GM23338 (cell line): ENCODE measurements at regions not wholly inside any gene's neighbourhood (a gene's known extent, or its start where the extent isn't known, plus 50 kb on each side); places are given as distances from the start of the nearest gene placed in this dataset.

ENCODE experiments used
- CREB1 ChIP-seq: fragments of 250-450 bp; sonication (Bioruptor Pico); IDR thresholded peaks from 2 replicates; pipeline ENCODE4 v1.5.0; 2020; ENCODE audit warnings: low read depth, mild to moderate bottlenecking, moderate library complexity
- EZH2 ChIP-seq: fragments of 200-600 bp; sonication (generic); IDR thresholded peaks from one replicate; pipeline ENCODE4 v1.8.0; 2017; ENCODE audit warnings: antibody characterized with exemption, mild to moderate bottlenecking, low read depth; ENCODE audit not compliant: unreplicated experiment
- EZH2phosphoT487 ChIP-seq: fragments of 200-600 bp; sonication (generic); IDR thresholded peaks from one replicate; pipeline ENCODE4 v1.8.1; 2018; ENCODE audit warnings: antibody characterized with exemption; ENCODE audit not compliant: unreplicated experiment
- JUNB ChIP-seq: IDR thresholded peaks from one replicate; pipeline ENCODE4 v1.6.1; 2016; ENCODE audit warnings: antibody characterized with exemption; ENCODE audit not compliant: unreplicated experiment
- NANOG ChIP-seq: IDR thresholded peaks from 2 replicates; pipeline ENCODE4 v1.6.1; 2016; ENCODE audit warnings: antibody characterized with exemption, borderline replicate concordance
- POLR2AphosphoS5 ChIP-seq: IDR thresholded peaks from 2 replicates; pipeline ENCODE4 v1.6.1; 2016; ENCODE audit warnings: antibody characterized with exemption, low read depth
- STAT1 ChIP-seq: IDR thresholded peaks from one replicate; pipeline ENCODE4 v1.6.1; 2016; ENCODE audit warnings: antibody characterized with exemption; ENCODE audit not compliant: unreplicated experiment
- ZNF114 ChIP-seq: fragments of 250-450 bp; sonication (Bioruptor Pico); IDR thresholded peaks from 2 replicates; pipeline ENCODE4 v1.5.0; 2020; ENCODE audit warnings: mild to moderate bottlenecking, moderate library complexity
- ZNF331 ChIP-seq: fragments of 250-450 bp; sonication (Bioruptor Pico); IDR thresholded peaks from 2 replicates; pipeline ENCODE4 v1.5.0; 2020; ENCODE audit warnings: low read depth, mild to moderate bottlenecking, moderate library complexity
- TF ChIP-seq, protein P1 (sequence below), 2 experiments: fragments of 200-600 bp in 1 of 2; sonication (generic) in 1 of 2; conservative IDR thresholded peaks; 2 replicates each; pipeline versions ENCODE4 v1.5.1 to v1.6.1; 2016 to 2017; ENCODE audit warnings: antibody characterized with exemption in 2 of 2, low read depth in 2 of 2, mild to moderate bottlenecking in 2 of 2, moderate library complexity in 1 of 2
- TF ChIP-seq, protein P2 (sequence below): IDR thresholded peaks from one replicate; pipeline ENCODE4 v1.6.1; 2018; ENCODE audit warnings: antibody characterized with exemption; ENCODE audit not compliant: unreplicated experiment
- TF ChIP-seq, protein P3 (sequence below): IDR thresholded peaks from 2 replicates; pipeline ENCODE4 v1.6.1; 2016; ENCODE audit warnings: antibody characterized with exemption
- TF ChIP-seq, protein P4 (sequence below): fragments of 250-450 bp; sonication (Bioruptor Pico); IDR thresholded peaks from 2 replicates; pipeline ENCODE4 v1.5.0; 2020; ENCODE audit warnings: mild to moderate bottlenecking, moderate library complexity

DNA sequence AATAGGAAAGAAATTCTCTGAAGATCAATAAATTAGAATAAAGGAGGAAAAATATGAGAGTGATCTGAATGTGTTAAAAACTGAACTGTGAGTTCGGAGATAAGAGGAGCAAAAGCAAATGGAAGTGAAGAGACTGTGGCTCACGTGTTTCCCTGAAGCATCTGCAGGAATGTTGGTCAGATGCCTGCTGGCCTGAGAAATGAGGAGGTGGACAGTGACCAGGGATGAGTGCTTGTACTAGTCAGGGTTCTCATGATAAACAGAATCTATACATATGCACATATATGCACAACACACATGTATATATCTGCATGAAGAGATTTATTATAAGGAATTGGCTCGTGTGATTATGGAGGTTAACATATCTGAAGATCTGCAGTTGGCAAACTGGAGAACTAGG lies 103.4 kb upstream of the TIAM1 start:
- TF ChIP-seq, protein P1, sequence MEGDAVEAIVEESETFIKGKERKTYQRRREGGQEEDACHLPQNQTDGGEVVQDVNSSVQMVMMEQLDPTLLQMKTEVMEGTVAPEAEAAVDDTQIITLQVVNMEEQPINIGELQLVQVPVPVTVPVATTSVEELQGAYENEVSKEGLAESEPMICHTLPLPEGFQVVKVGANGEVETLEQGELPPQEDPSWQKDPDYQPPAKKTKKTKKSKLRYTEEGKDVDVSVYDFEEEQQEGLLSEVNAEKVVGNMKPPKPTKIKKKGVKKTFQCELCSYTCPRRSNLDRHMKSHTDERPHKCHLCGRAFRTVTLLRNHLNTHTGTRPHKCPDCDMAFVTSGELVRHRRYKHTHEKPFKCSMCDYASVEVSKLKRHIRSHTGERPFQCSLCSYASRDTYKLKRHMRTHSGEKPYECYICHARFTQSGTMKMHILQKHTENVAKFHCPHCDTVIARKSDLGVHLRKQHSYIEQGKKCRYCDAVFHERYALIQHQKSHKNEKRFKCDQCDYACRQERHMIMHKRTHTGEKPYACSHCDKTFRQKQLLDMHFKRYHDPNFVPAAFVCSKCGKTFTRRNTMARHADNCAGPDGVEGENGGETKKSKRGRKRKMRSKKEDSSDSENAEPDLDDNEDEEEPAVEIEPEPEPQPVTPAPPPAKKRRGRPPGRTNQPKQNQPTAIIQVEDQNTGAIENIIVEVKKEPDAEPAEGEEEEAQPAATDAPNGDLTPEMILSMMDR (conservative IDR thresholded peaks at IDR 0.05; ENCODE audit: low read depth in 2 of 2), result no peak
- TF ChIP-seq POLR2AphosphoS5 (no peak), EZH2phosphoT487 (no peak), CREB1 (no peak), EZH2 (no peak), ZNF331 (CRISPR knock-in tag) (no peak), JUNB (no peak), STAT1 (no peak), NANOG (no peak), ZNF114 (CRISPR knock-in tag) (no peak)
- TF ChIP-seq, protein P2, sequence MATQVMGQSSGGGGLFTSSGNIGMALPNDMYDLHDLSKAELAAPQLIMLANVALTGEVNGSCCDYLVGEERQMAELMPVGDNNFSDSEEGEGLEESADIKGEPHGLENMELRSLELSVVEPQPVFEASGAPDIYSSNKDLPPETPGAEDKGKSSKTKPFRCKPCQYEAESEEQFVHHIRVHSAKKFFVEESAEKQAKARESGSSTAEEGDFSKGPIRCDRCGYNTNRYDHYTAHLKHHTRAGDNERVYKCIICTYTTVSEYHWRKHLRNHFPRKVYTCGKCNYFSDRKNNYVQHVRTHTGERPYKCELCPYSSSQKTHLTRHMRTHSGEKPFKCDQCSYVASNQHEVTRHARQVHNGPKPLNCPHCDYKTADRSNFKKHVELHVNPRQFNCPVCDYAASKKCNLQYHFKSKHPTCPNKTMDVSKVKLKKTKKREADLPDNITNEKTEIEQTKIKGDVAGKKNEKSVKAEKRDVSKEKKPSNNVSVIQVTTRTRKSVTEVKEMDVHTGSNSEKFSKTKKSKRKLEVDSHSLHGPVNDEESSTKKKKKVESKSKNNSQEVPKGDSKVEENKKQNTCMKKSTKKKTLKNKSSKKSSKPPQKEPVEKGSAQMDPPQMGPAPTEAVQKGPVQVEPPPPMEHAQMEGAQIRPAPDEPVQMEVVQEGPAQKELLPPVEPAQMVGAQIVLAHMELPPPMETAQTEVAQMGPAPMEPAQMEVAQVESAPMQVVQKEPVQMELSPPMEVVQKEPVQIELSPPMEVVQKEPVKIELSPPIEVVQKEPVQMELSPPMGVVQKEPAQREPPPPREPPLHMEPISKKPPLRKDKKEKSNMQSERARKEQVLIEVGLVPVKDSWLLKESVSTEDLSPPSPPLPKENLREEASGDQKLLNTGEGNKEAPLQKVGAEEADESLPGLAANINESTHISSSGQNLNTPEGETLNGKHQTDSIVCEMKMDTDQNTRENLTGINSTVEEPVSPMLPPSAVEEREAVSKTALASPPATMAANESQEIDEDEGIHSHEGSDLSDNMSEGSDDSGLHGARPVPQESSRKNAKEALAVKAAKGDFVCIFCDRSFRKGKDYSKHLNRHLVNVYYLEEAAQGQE, result no peak
- TF ChIP-seq, protein P3, sequence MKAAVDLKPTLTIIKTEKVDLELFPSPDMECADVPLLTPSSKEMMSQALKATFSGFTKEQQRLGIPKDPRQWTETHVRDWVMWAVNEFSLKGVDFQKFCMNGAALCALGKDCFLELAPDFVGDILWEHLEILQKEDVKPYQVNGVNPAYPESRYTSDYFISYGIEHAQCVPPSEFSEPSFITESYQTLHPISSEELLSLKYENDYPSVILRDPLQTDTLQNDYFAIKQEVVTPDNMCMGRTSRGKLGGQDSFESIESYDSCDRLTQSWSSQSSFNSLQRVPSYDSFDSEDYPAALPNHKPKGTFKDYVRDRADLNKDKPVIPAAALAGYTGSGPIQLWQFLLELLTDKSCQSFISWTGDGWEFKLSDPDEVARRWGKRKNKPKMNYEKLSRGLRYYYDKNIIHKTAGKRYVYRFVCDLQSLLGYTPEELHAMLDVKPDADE, result no peak
- TF ChIP-seq, protein P4, sequence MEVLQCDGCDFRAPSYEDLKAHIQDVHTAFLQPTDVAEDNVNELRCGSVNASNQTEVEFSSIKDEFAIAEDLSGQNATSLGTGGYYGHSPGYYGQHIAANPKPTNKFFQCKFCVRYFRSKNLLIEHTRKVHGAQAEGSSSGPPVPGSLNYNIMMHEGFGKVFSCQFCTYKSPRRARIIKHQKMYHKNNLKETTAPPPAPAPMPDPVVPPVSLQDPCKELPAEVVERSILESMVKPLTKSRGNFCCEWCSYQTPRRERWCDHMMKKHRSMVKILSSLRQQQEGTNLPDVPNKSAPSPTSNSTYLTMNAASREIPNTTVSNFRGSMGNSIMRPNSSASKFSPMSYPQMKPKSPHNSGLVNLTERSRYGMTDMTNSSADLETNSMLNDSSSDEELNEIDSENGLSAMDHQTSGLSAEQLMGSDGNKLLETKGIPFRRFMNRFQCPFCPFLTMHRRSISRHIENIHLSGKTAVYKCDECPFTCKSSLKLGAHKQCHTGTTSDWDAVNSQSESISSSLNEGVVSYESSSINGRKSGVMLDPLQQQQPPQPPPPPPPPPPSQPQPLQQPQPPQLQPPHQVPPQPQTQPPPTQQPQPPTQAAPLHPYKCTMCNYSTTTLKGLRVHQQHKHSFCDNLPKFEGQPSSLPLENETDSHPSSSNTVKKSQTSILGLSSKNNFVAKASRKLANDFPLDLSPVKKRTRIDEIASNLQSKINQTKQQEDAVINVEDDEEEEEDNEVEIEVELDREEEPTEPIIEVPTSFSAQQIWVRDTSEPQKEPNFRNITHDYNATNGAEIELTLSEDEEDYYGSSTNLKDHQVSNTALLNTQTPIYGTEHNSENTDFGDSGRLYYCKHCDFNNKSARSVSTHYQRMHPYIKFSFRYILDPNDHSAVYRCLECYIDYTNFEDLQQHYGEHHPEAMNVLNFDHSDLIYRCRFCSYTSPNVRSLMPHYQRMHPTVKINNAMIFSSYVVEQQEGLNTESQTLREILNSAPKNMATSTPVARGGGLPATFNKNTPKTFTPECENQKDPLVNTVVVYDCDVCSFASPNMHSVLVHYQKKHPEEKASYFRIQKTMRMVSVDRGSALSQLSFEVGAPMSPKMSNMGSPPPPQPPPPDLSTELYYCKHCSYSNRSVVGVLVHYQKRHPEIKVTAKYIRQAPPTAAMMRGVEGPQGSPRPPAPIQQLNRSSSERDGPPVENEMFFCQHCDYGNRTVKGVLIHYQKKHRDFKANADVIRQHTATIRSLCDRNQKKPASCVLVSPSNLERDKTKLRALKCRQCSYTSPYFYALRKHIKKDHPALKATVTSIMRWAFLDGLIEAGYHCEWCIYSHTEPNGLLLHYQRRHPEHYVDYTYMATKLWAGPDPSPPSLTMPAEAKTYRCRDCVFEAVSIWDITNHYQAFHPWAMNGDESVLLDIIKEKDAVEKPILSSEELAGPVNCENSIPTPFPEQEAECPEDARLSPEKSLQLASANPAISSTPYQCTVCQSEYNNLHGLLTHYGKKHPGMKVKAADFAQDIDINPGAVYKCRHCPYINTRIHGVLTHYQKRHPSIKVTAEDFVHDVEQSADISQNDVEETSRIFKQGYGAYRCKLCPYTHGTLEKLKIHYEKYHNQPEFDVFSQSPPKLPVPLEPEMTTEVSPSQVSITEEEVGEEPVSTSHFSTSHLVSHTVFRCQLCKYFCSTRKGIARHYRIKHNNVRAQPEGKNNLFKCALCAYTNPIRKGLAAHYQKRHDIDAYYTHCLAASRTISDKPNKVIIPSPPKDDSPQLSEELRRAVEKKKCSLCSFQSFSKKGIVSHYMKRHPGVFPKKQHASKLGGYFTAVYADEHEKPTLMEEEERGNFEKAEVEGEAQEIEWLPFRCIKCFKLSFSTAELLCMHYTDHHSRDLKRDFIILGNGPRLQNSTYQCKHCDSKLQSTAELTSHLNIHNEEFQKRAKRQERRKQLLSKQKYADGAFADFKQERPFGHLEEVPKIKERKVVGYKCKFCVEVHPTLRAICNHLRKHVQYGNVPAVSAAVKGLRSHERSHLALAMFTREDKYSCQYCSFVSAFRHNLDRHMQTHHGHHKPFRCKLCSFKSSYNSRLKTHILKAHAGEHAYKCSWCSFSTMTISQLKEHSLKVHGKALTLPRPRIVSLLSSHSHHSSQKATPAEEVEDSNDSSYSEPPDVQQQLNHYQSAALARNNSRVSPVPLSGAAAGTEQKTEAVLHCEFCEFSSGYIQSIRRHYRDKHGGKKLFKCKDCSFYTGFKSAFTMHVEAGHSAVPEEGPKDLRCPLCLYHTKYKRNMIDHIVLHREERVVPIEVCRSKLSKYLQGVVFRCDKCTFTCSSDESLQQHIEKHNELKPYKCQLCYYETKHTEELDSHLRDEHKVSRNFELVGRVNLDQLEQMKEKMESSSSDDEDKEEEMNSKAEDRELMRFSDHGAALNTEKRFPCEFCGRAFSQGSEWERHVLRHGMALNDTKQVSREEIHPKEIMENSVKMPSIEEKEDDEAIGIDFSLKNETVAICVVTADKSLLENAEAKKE (CRISPR knock-in tag), result no peak
